ENCODE measurements at regions not wholly inside any gene's neighbourhood (a gene's known extent, or its start where the extent isn't known, plus 50 kb on each side); places are given as distances from the start of the nearest gene placed in this dataset.

GRCh38 chr6:100194535-100194934 is 200.5 kb upstream of the MCHR2 start:
- no TSS peak for BruUV-seq (replicated peaks)
- ATAC-seq (peak; percentile 87), DNase-seq (ENCODE audit: low read depth, low spot score) (no peak), FAIRE-seq (no peak)
- Histone ChIP-seq H3K79me2 (ENCODE audit: control insufficient read depth, insufficient read depth, low read length) (no peaks in the 10 kb centered on the region), H3K9me3 (replicated peaks; ENCODE audit: control insufficient read depth, insufficient read depth, low read length) (no peaks in the 10 kb centered on the region), H2AFZ (ENCODE audit: control insufficient read depth, low read depth, low read length) (no peak overlapping the region), H3K4me1 (ENCODE audit: control insufficient read depth, insufficient read depth, low read length) (no peaks in the 10 kb centered on the region), H3K27me3 (replicated peaks in 1 of 2; ENCODE audit: control insufficient read depth in 2 of 2, insufficient read depth in 2 of 2, low read length in 1 of 2) (no peaks in the 10 kb centered on the region; a peak in 1 of 4 replicates), H3K36me3 (ENCODE audit: control insufficient read depth in 2 of 2, insufficient read depth in 2 of 2, low read length in 1 of 2) (no peaks in the 10 kb centered on the region), H3K27ac (ENCODE audit: control insufficient read depth, insufficient read depth) (no peak overlapping the region), H3K4me2 (ENCODE audit: control insufficient read depth, insufficient read depth) (no peak overlapping the region), H3K9ac (ENCODE audit: control insufficient read depth, insufficient read depth, low read length) (no peak overlapping the region), H4K20me1 (ENCODE audit: control insufficient read depth, insufficient read depth) (no peaks in the 10 kb centered on the region), H3K4me3 (no peak overlapping the region)
- ChIA-PET CTCF (interaction anchor here (0.9 to 1.8 kb wide), 4 partner anchors 14 to 38 kb away, joined by 3 to 7 read pairs (median 3); no protein-coding TSS in a partner anchor), SMC1A (ENCODE audit: uncharacterized antibody, unreplicated experiment) (interaction anchor here (0.8 to 4.0 kb wide), 5 partner anchors 10 to 22 kb away, joined by 3 to 23 read pairs (median 6); no protein-coding TSS in a partner anchor), POLR2A (interaction anchor here (0.7 kb wide), 1 partner anchor 17 kb away, joined by 3 read pairs; no protein-coding TSS in a partner anchor), RAD21 (ENCODE audit: unreplicated experiment) (interaction anchor here (0.7 kb wide), 1 partner anchor 292 kb away, joined by 3 read pairs; no protein-coding TSS in a partner anchor)
- intact Hi-C loops (cut with micrococcal nuclease; ENCODE audit: unreplicated experiment) (no loop called here), in situ Hi-C loops (cut with MboI) (no loop called here)
- 0% methylated on average over 3 of the region's 3 CpGs for WGBS (ENCODE audit: insufficient coverage, insufficient replicate concordance, low lambda C conversion rate, missing lambda C conversion rate)
- TF ChIP-seq IKZF2 (IDR thresholded peaks at IDR 0.05) (no peak; a peak in 1 of 4 replicates), MAX (IDR thresholded peaks at IDR 0.05; ENCODE audit: low read depth, low read length) (no peak), USF1 (IDR thresholded peaks at IDR 0.05; ENCODE audit: borderline replicate concordance, extremely low read length, insufficient read depth, low read depth, low read length) (no peak), JUND (IDR thresholded peaks at IDR 0.05; ENCODE audit: low read depth, low read length) (no peak), SRF (IDR thresholded peaks at IDR 0.05; ENCODE audit: low read depth in 2 of 2, low read length in 2 of 2) (no peak), POU2F2 (IDR thresholded peaks at IDR 0.05; ENCODE audit: borderline replicate concordance, low read depth, low read length) (no peak), E2F4 (IDR thresholded peaks at IDR 0.05; ENCODE audit: low read depth, low read length) (no peak), NR2F1 (conservative IDR thresholded peaks at IDR 0.05) (peak; percentile 47; the same call in 1 of the 2 replicates), MYB (IDR thresholded peaks at IDR 0.05; ENCODE audit: borderline replicate concordance, low read depth, low read length) (no peak), EZH2 (IDR thresholded peaks at IDR 0.05; ENCODE audit: borderline replicate concordance, control insufficient read depth, low read depth, low read length) (no peak), MEF2A (IDR thresholded peaks at IDR 0.05; ENCODE audit: insufficient read depth, low read depth, low read length) (no peak), MTA2 (IDR thresholded peaks at IDR 0.05; ENCODE audit: low read depth) (peak; percentile 53; the same call in 1 of the 2 replicates), IKZF1 (conservative IDR thresholded peaks at IDR 0.05) (peak; percentile 27; the same call in 1 of the 2 replicates), RUNX3 (IDR thresholded peaks at IDR 0.05; ENCODE audit: low read length) (0 out of 2 replicates have a peak, but pooled peaks have one; percentile 11), CHD1 (IDR thresholded peaks at IDR 0.05; ENCODE audit: low read depth, low read length) (no peak), TCF7 (IDR thresholded peaks at IDR 0.05; ENCODE audit: borderline replicate concordance) (peak; percentile 65), ATF7 (IDR thresholded peaks at IDR 0.05; ENCODE audit: low read depth) (peak; percentile 45; the same call in 1 of the 2 replicates), HCFC1 (IDR thresholded peaks at IDR 0.05; ENCODE audit: low read length) (no peak)

Data from GM12878 (cell line).